ENCODE measurements at regions not wholly inside any gene's neighbourhood (a gene's known extent, or its start where the extent isn't known, plus 50 kb on each side); places are given as distances from the start of the nearest gene placed in this dataset.
A peak's percentile ranks its signal among the peaks of the same experiment; 100 is the strongest.
"Not testable (repeated sequence)": the region's sequence is repeated elsewhere in the genome, so short reads cannot be mapped to it uniquely, and the experiment has no call there.

DNA sequence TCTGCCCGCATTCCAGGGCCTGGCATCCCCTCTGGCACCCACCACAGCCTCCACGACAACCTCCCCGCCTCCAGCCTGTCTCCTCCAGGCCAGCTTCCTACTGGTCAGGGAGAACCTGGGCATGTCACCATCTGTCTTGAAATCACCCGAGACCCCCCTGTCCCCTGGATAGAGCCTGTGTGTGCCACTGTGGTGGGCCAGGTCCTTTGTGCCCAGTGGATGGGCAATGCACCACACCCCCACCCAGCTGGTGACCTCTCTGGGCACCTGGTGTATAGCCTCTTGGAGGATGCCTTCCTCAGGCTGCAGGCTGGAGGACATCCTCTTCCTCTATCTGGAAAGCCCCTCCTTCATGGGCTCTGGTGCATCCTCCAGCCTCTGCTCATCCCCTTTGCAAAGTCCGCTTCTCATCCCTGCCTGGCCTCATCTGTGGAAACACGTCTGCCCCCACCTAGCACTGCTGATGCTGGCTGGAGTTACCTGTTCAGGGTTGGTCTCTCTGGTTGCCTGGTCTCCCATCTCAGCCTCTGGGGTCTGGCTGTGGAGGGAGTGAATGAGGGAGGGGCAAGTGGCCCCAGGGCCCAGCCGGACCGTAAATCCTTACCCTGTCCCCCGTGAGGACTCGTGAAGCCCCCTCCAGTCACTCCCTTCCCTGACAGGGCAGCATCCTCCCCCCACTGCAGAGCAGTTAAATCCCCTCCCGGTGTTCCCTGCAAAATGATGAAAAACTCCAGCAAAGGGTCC lies 589.6 kb downstream of the TBC1D22A start:
- no peak overlapping the region for H3K27ac ChIP-seq (ENCODE audit: extremely low read depth, low read depth, low read length)
- no peaks in the 10 kb centered on the region for H3K9me3 ChIP-seq (ENCODE audit: control insufficient read depth, insufficient read depth, low read depth, low read length)
- H3K4me3 ChIP-seq (ENCODE audit: low read depth, low read length), result no peak overlapping the region
- CTCF ChIA-PET, result interaction anchor here (0.6 kb wide), 1 partner anchor 28 kb away, joined by 8 read pairs; no protein-coding TSS in a partner anchor
- POLR2A ChIA-PET, result no interaction called here
- TF ChIP-seq ZNF610 (tag by site-specific recombination; IDR thresholded peaks at IDR 0.05; ENCODE audit: borderline replicate concordance), result no peak
- no peak for TF ChIP-seq ZNF843 (tag by site-specific recombination; IDR thresholded peaks at IDR 0.05)
- TF ChIP-seq ZNF140 (tag by site-specific recombination; IDR thresholded peaks at IDR 0.05), result no peak
- no peak for TF ChIP-seq ZNF394 (tag by site-specific recombination; IDR thresholded peaks at IDR 0.05; ENCODE audit: borderline replicate concordance)
- TF ChIP-seq, protein P1, sequence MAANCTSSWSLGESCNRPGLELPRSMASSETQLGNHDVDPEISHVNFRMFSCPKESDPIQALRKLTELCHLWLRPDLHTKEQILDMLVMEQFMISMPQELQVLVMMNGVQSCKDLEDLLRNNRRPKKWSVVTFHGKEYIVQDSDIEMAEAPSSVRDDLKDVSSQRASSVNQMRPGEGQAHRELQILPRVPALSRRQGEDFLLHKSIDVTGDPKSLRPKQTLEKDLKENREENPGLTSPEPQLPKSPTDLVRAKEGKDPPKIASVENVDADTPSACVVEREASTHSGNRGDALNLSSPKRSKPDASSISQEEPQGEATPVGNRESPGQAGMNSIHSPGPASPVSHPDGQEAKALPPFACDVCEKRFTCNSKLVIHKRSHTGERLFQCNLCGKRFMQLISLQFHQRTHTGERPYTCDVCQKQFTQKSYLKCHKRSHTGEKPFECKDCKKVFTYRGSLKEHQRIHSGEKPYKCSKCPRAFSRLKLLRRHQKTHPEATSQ (tag by site-specific recombination; IDR thresholded peaks at IDR 0.05), result no peak
- TF ChIP-seq ZBTB8A (tag by site-specific recombination; IDR thresholded peaks at IDR 0.05), result no peak
- no peak for TF ChIP-seq ZNF112 (tag by site-specific recombination; IDR thresholded peaks at IDR 0.05)
- no peak for TF ChIP-seq EGR2 (tag by site-specific recombination; IDR thresholded peaks at IDR 0.05; ENCODE audit: low read depth)
- no peak for TF ChIP-seq ZNF558 (tag by site-specific recombination; IDR thresholded peaks at IDR 0.05)
- no peak for TF ChIP-seq ZNF175 (tag by site-specific recombination; IDR thresholded peaks at IDR 0.05)
- no peak for TF ChIP-seq ZNF473 (tag by site-specific recombination; IDR thresholded peaks at IDR 0.05)
- no peak for TF ChIP-seq ZNF433 (tag by site-specific recombination; IDR thresholded peaks at IDR 0.05; ENCODE audit: low read depth)
- TF ChIP-seq, protein P2, sequence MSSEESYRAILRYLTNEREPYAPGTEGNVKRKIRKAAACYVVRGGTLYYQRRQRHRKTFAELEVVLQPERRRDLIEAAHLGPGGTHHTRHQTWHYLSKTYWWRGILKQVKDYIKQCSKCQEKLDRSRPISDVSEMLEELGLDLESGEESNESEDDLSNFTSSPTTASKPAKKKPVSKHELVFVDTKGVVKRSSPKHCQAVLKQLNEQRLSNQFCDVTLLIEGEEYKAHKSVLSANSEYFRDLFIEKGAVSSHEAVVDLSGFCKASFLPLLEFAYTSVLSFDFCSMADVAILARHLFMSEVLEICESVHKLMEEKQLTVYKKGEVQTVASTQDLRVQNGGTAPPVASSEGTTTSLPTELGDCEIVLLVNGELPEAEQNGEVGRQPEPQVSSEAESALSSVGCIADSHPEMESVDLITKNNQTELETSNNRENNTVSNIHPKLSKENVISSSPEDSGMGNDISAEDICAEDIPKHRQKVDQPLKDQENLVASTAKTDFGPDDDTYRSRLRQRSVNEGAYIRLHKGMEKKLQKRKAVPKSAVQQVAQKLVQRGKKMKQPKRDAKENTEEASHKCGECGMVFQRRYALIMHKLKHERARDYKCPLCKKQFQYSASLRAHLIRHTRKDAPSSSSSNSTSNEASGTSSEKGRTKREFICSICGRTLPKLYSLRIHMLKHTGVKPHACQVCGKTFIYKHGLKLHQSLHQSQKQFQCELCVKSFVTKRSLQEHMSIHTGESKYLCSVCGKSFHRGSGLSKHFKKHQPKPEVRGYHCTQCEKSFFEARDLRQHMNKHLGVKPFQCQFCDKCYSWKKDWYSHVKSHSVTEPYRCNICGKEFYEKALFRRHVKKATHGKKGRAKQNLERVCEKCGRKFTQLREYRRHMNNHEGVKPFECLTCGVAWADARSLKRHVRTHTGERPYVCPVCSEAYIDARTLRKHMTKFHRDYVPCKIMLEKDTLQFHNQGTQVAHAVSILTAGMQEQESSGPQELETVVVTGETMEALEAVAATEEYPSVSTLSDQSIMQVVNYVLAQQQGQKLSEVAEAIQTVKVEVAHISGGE (tag by site-specific recombination; conservative IDR thresholded peaks at IDR 0.05; ENCODE audit: low read depth), result no peak
- TF ChIP-seq FEZF1 (tag by site-specific recombination; IDR thresholded peaks at IDR 0.05), result no peak
- no peaks in the 10 kb centered on the region for H3K36me3 ChIP-seq (ENCODE audit: control insufficient read depth in 2 of 2, insufficient read depth in 1 of 2, low read length in 2 of 2)
- H3K4me1 ChIP-seq (ENCODE audit: control insufficient read depth, insufficient read depth, low read length), result no peaks in the 10 kb centered on the region

DNA sequence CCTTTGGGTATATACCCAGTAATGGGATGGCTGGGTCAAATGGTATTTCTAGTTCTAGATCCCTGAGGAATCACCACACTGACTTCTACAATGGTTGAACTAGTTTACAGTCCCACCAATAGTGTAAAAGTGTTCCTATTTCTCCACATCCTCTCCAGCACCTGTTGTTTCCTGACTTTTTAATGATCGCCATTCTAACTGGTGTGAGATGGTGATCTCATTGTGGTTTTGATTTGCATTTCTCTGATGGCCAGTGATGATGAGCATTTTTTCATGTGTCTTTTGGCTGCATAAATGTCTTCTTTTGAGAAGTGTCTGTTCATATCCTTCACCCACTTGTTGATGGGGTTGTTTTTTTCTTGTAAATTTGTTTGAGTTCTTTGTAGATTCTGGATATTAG lies 583.8 kb downstream of the TBC1D22A start:
- CTCF ChIA-PET; H3K4me1 ChIP-seq (ENCODE audit: control insufficient read depth, insufficient read depth, low read length); H3K9me3 ChIP-seq (ENCODE audit: control insufficient read depth, insufficient read depth, low read depth, low read length); H3K4me3 ChIP-seq (ENCODE audit: low read depth, low read length); H3K36me3 ChIP-seq (ENCODE audit: control insufficient read depth in 2 of 2, insufficient read depth in 1 of 2, low read length in 2 of 2); H3K27ac ChIP-seq (ENCODE audit: extremely low read depth, low read depth, low read length); POLR2A ChIA-PET: not testable (repeated sequence)
- TF ChIP-seq SCRT2 (tag by site-specific recombination; IDR thresholded peaks at IDR 0.05) (peak; percentile 83), SCRT1 (tag by site-specific recombination; IDR thresholded peaks at IDR 0.05; ENCODE audit: borderline replicate concordance) (peak; percentile 56; the same call in 1 of the 2 replicates), ZNF184 (tag by site-specific recombination; IDR thresholded peaks at IDR 0.05) (peak; percentile 85)

DNA sequence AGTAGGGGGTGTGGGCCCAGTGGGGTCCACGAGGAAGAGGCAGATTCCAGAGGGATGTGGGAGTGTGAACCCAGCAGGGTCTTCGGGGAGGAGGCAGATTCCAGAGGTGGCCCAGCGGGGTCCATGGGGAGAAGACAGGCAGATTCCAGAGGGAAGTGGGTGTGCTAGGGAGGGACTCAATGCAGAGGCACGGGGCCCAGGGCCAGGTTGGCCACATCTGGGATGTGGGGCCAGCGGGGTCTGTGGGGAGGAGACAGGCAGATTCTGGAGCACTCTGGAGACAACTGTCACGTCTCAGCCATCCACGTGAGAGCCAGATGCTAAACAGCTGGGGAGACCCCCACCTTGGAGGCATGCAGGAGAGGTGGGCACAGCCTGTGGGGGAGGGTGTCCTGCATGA lies 582.6 kb downstream of the TBC1D22A start:
- ChIA-PET CTCF (no interaction called here), POLR2A (no interaction called here)
- no peaks in the 10 kb centered on the region for H3K36me3 ChIP-seq (ENCODE audit: control insufficient read depth in 2 of 2, insufficient read depth in 1 of 2, low read length in 2 of 2)
- H3K4me3 ChIP-seq (ENCODE audit: low read depth, low read length), result no peak overlapping the region
- no peaks in the 10 kb centered on the region for H3K4me1 ChIP-seq (ENCODE audit: control insufficient read depth, insufficient read depth, low read length)
- H3K9me3 ChIP-seq (ENCODE audit: control insufficient read depth, insufficient read depth, low read depth, low read length), result no peaks in the 10 kb centered on the region
- H3K27ac ChIP-seq (ENCODE audit: extremely low read depth, low read depth, low read length), result no peak overlapping the region
- TF ChIP-seq ZNF341 (tag by site-specific recombination; IDR thresholded peaks at IDR 0.05; ENCODE audit: low read depth), result no peak
- TF ChIP-seq ZNF664 (tag by site-specific recombination; IDR thresholded peaks at IDR 0.05), result no peak
- no peak for TF ChIP-seq ZNF37A (tag by site-specific recombination; IDR thresholded peaks at IDR 0.05)
- no peak for TF ChIP-seq GLI2 (tag by site-specific recombination; IDR thresholded peaks at IDR 0.05; ENCODE audit: borderline replicate concordance, low read depth)
- no peak for TF ChIP-seq ZNF16 (tag by site-specific recombination; IDR thresholded peaks at IDR 0.05; ENCODE audit: low read depth)
- no peak for TF ChIP-seq ZNF146 (tag by site-specific recombination; IDR thresholded peaks at IDR 0.05)
- no peak for TF ChIP-seq ZNF776 (tag by site-specific recombination; IDR thresholded peaks at IDR 0.05; ENCODE audit: borderline replicate concordance)
- no peak for TF ChIP-seq YY2 (tag by site-specific recombination; IDR thresholded peaks at IDR 0.05)
- TF ChIP-seq MEIS1 (CRISPR knock-in tag; IDR thresholded peaks at IDR 0.05; ENCODE audit: borderline replicate concordance), result no peak
- TF ChIP-seq SALL2 (tag by site-specific recombination; IDR thresholded peaks at IDR 0.05; ENCODE audit: borderline replicate concordance), result no peak
- TF ChIP-seq ZNF133 (tag by site-specific recombination; IDR thresholded peaks at IDR 0.05), result no peak
- no peak for TF ChIP-seq ZNF174 (tag by site-specific recombination; IDR thresholded peaks at IDR 0.05)
- TF ChIP-seq ZNF24 (tag by site-specific recombination; IDR thresholded peaks at IDR 0.05), result no peak
